22Rv1 (cell line): ENCODE measurements at regions not wholly inside any gene's neighbourhood (a gene's known extent, or its start where the extent isn't known, plus 50 kb on each side); places are given as distances from the start of the nearest gene placed in this dataset.

Source experiments
- CTCF ChIP-seq: fragments of 450-650 bp; IDR thresholded peaks from 2 replicates; pipeline ENCODE4 v1.5.1; 2017; ENCODE audit warnings: mild to moderate bottlenecking
- ZFX ChIP-seq: fragments of 450-650 bp; IDR thresholded peaks from 2 replicates; pipeline ENCODE4 v1.6.1; 2017; ENCODE audit warnings: antibody characterized with exemption, borderline replicate concordance

DNA sequence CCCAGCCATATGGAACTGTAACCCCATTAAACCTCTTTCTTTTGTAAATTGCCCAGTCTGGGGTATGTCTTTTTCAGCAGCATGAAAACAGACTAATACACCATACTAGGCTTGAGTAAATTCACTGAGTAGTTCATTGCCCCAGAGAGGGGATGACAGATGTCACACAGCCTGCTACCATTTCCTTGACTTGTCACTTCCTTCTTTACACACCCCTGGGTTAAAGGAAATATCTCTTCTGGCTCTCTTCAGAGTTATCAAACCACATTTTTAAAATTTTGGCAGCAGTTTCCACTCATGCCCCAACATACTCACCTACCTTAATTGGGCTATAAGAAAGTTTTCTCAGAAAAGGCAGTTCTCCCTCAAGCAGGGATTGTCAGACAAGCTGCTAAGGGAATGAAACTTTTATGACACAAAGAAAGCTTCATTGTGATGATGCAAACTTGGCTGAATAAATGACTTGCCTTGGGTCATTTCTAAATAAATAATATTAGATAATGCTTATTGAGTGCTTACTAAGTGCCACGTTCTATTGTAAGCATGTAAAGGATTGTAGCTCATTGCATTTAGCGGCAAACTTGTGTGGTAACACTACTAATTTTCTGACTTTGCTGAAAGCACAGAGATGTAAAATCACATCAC, 68.0 kb upstream of the RBMS3 start:
- TF ChIP-seq CTCF (no peak), ZFX (no peak)
